K562 (cell line): ENCODE measurements at regions not wholly inside any gene's neighbourhood (a gene's known extent, or its start where the extent isn't known, plus 50 kb on each side); places are given as distances from the start of the nearest gene placed in this dataset.

Source experiments
- HBP1 ChIP-seq: fragments of 450-650 bp; formaldehyde crosslinking; IDR thresholded peaks from 2 replicates; pipeline ENCODE4 v1.4.0; 2022; ENCODE audit warnings: missing genetic modification characterization
- HMG20A ChIP-seq: fragments of 450-650 bp; formaldehyde crosslinking; conservative IDR thresholded peaks from 2 replicates; pipeline ENCODE4 v1.4.0; 2020; ENCODE audit warnings: mild to moderate bottlenecking, mixed read lengths
- ID3 ChIP-seq, 2 experiments: fragments of 250-450 bp in 1 of 2; fragments of 450-650 bp in 1 of 2; sonication (Bioruptor Pico) in 1 of 2; IDR thresholded peaks; 2 replicates each; pipeline versions ENCODE4 v1.6.1 to v1.8.0; 2016 to 2021; ENCODE audit warnings: mild to moderate bottlenecking in 2 of 2, moderate library complexity in 2 of 2, missing compliant biosample characterization in 1 of 2, missing genetic modification characterization in 1 of 2
- IRF2 ChIP-seq: sonication (generic); formaldehyde crosslinking; IDR thresholded peaks from 2 replicates; pipeline ENCODE4 v1.8.1; 2022; ENCODE audit warnings: mild to moderate bottlenecking, missing genetic modification reagents
- KLF10 ChIP-seq: fragments of 250-450 bp; sonication (Bioruptor Pico); IDR thresholded peaks from 2 replicates; pipeline ENCODE4 v1.6.1; 2021; ENCODE audit warnings: matching md5 sums
- MYC ChIP-seq, 2 experiments: fragments of 250-450 bp in 1 of 2; sonication (Bioruptor Pico) in 1 of 2; IDR thresholded peaks; 2 replicates each; pipeline versions ENCODE4 v1.5.1 to v1.6.1; 2012 to 2021; ENCODE audit warnings: low read depth in 2 of 2, borderline replicate concordance in 1 of 2, improper control_type of control experiment in 1 of 2, low read length in 1 of 2, mild to moderate bottlenecking in 1 of 2, moderate library complexity in 1 of 2
- NFIX ChIP-seq: fragments of 250-450 bp; sonication (Bioruptor Pico); IDR thresholded peaks from 2 replicates; pipeline ENCODE4 v1.4.0; 2020; ENCODE audit warnings: low read depth, mild to moderate bottlenecking, moderate library complexity
- TRIM25 ChIP-seq: fragments of 450-650 bp; IDR thresholded peaks from 2 replicates; pipeline ENCODE4 v1.7.0; 2016; ENCODE audit warnings: borderline replicate concordance
- ZNF197 ChIP-seq: fragments of 200-800 bp; sonication (Bioruptor generic); IDR thresholded peaks from 2 replicates; pipeline ENCODE4 v1.6.1; 2016; ENCODE audit warnings: low read depth, missing genetic modification characterization, missing compliant biosample characterization
- ZNF347 ChIP-seq: fragments of 450-650 bp; formaldehyde crosslinking; IDR thresholded peaks from 2 replicates; pipeline ENCODE4 v1.4.0; 2020; ENCODE audit warnings: low read depth, mild to moderate bottlenecking, moderate library complexity
- ZNF431 ChIP-seq: sonication (generic); formaldehyde crosslinking; IDR thresholded peaks from 2 replicates; pipeline ENCODE4 v1.8.0; 2022; ENCODE audit warnings: mild to moderate bottlenecking, missing genetic modification reagents
- ZNF584 ChIP-seq: fragments of 200-800 bp; sonication (Bioruptor generic); IDR thresholded peaks from 2 replicates; pipeline ENCODE4 v1.6.1; 2016; ENCODE audit warnings: low read depth, mild to moderate bottlenecking, missing genetic modification characterization, missing compliant biosample characterization
- ZNF76 ChIP-seq: fragments of 250-450 bp; sonication (Bioruptor Pico); IDR thresholded peaks from 2 replicates; pipeline ENCODE4 v1.4.0; 2020; ENCODE audit warnings: mild to moderate bottlenecking, moderate library complexity, borderline replicate concordance
- ZNF764 ChIP-seq: fragments of 250-450 bp; sonication (Bioruptor Pico); IDR thresholded peaks from 2 replicates; pipeline ENCODE4 v1.4.0; 2020; ENCODE audit warnings: low read depth, mild to moderate bottlenecking, moderate library complexity

GRCh38 chr4:41472081-41472480 is 65.9 kb upstream of the LIMCH1 start (continued):
- no peak for TF ChIP-seq TRIM25
- TF ChIP-seq NFIX (CRISPR knock-in tag): no peak
- TF ChIP-seq ZNF76 (CRISPR knock-in tag): no peak
- TF ChIP-seq ZNF197: no peak
- TF ChIP-seq KLF10 (CRISPR knock-in tag): no peak
- no peak for TF ChIP-seq IRF2 (CRISPR knock-in tag)
- TF ChIP-seq MYC (IDR thresholded peaks at IDR 0.05; ENCODE audit: low read depth, low read length): no peak
- TF ChIP-seq MYC (CRISPR knock-in tag; IDR thresholded peaks at IDR 0.05; ENCODE audit: borderline replicate concordance, low read depth): no peak
- no peak for TF ChIP-seq ZNF764 (CRISPR knock-in tag)
- TF ChIP-seq ZNF584 (CRISPR knock-in tag): no peak
- no peak for TF ChIP-seq HBP1 (CRISPR knock-in tag)
- TF ChIP-seq HMG20A (CRISPR knock-in tag): no peak
- TF ChIP-seq ZNF431: no peak
- no peak for TF ChIP-seq ZNF347 (CRISPR knock-in tag)
- TF ChIP-seq ID3 (CRISPR knock-in tag; IDR thresholded peaks at IDR 0.05): no peak
- TF ChIP-seq ID3 (tag; IDR thresholded peaks at IDR 0.05): no peak
